ENCODE measurements at regions not wholly inside any gene's neighbourhood (a gene's known extent, or its start where the extent isn't known, plus 50 kb on each side); places are given as distances from the start of the nearest gene placed in this dataset.

- Histone ChIP-seq H2BK5ac (ENCODE audit: low read length) (no peak overlapping the region), H2BK12ac (ENCODE audit: low read length) (no peak overlapping the region), H3K9me3 (replicated peaks in 1 of 2; ENCODE audit: control insufficient read depth in 2 of 2, insufficient read depth in 1 of 2, low read depth in 1 of 2, low read length in 2 of 2) (no peaks in the 10 kb centered on the region), H3K23ac (ENCODE audit: low read depth, low read length, poor library complexity) (no peak overlapping the region), H3K18ac (ENCODE audit: low read length) (no peak overlapping the region), H3K36me3 (replicated peaks in 1 of 2; ENCODE audit: control insufficient read depth in 2 of 2, insufficient read depth in 2 of 2, low read length in 2 of 2) (no peaks in the 10 kb centered on the region), H3K4me3 (ENCODE audit: low read length in 2 of 2) (no peak overlapping the region), H3K4ac (ENCODE audit: low read length) (no peak overlapping the region), H2BK15ac (ENCODE audit: low read length) (no peak overlapping the region), H3K14ac (ENCODE audit: low read length) (no peak overlapping the region), H2BK120ac (ENCODE audit: low read depth, low read length) (no peak overlapping the region), H4K8ac (ENCODE audit: low read depth, low read length) (no peak overlapping the region), H3K27ac (replicated peaks; ENCODE audit: low read length) (no peak overlapping the region), H2AFZ (ENCODE audit: low read length) (no peak overlapping the region), H2AK5ac (ENCODE audit: low read depth, low read length) (no peak overlapping the region), H4K91ac (ENCODE audit: low read depth, low read length, poor library complexity) (no peak overlapping the region), H3K9ac (ENCODE audit: low read depth, low read length, poor library complexity) (no peak overlapping the region), H3K4me2 (ENCODE audit: insufficient read depth, low read length, poor library complexity, severe bottlenecking) (no peak overlapping the region), H3K79me1 (ENCODE audit: low read depth, low read length) (no peaks in the 10 kb centered on the region), H3K27me3 (ENCODE audit: control insufficient read depth in 3 of 3, insufficient read depth in 3 of 3, low read depth in 1 of 3, low read length in 3 of 3) (no peaks in the 10 kb centered on the region), H3K4me1 (ENCODE audit: control insufficient read depth in 2 of 2, insufficient read depth in 1 of 2, low read depth in 1 of 2, low read length in 2 of 2) (peaks cover 0 to 3% of the 10 kb centered on the region in 2 donors)
- no peak for DNase-seq (ENCODE audit: low spot score)
- WGBS, 2 donors (ENCODE audit: extremely low coverage in 2 of 2, insufficient read length in 2 of 2, insufficient replicate concordance in 1 of 2), result no CpG with 5 or more reads among the region's 4 CpGs
Observed at GRCh38 chr9:120210274-120210673, 369.7 kb downstream of the CDK5RAP2 start.

DNA sequence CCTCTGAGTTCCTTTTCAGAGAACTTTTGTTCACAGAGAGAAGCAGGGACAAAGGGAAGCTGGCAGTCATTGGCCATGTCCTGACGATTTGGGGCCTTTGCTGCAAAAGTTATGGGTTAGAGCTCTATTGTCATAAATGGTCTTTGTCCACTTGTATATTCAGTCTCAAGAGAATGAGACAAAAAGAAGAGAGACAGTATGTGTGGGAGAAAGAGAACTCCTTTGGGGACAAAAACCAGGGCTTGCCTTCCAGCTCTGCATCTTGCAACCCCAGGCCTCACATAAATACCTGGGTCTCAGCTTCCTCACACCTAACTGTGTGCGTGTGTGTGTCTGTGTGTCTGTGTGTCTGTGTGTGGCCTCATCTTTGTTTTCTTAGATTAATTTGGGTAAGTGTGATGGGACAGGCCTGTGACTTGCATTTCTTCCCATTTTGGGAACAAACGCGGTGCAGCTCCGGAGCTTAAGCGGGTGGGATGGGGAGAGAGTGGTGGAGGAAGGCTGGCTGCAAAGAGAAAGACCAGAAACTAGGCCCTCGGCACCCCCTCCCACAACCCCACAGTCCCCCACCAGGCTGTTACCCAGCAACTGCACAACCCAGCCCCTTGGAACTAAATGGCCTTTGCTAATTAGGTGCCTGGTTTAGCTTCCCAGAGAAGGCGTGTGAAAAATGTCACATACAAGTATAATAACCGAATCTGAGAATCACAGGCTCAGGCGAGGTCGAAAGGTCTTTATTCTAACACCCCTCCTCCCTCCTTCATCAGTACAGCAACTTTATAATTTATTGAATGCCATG is 376.9 kb downstream of the CDK5RAP2 start:
- Histone ChIP-seq H3K4me2 (ENCODE audit: insufficient read depth, low read length, poor library complexity, severe bottlenecking) (peak overlapping the region; percentile 43), H3K4me3 (ENCODE audit: low read length in 2 of 2) (no peak overlapping the region), H2BK12ac (ENCODE audit: low read length) (no peak overlapping the region), H2BK5ac (ENCODE audit: low read length) (no peak overlapping the region), H3K23ac (ENCODE audit: low read depth, low read length, poor library complexity) (no peak overlapping the region), H3K9ac (ENCODE audit: low read depth, low read length, poor library complexity) (no peak overlapping the region), H4K8ac (ENCODE audit: low read depth, low read length) (no peak overlapping the region), H3K9me3 (replicated peaks in 1 of 2; ENCODE audit: control insufficient read depth in 2 of 2, insufficient read depth in 1 of 2, low read depth in 1 of 2, low read length in 2 of 2) (no peaks in the 10 kb centered on the region), H4K91ac (ENCODE audit: low read depth, low read length, poor library complexity) (peak overlapping the region; percentile 46), H2BK120ac (ENCODE audit: low read depth, low read length) (no peak overlapping the region), H3K14ac (ENCODE audit: low read length) (no peak overlapping the region), H3K36me3 (replicated peaks in 1 of 2; ENCODE audit: control insufficient read depth in 2 of 2, insufficient read depth in 2 of 2, low read length in 2 of 2) (no peaks in the 10 kb centered on the region), H3K27ac (replicated peaks; ENCODE audit: low read length) (peak overlapping the region; percentile 83), H3K4ac (ENCODE audit: low read length) (no peak overlapping the region), H2AK5ac (ENCODE audit: low read depth, low read length) (no peak overlapping the region), H3K18ac (ENCODE audit: low read length) (peak overlapping the region; percentile 79), H2AFZ (ENCODE audit: low read length) (no peak overlapping the region), H3K4me1 (ENCODE audit: control insufficient read depth in 2 of 2, insufficient read depth in 1 of 2, low read depth in 1 of 2, low read length in 2 of 2) (peaks cover 0 to 15% of the 10 kb centered on the region in 2 donors), H3K27me3 (ENCODE audit: control insufficient read depth in 3 of 3, insufficient read depth in 3 of 3, low read depth in 1 of 3, low read length in 3 of 3) (no peaks in the 10 kb centered on the region), H2BK15ac (ENCODE audit: low read length) (no peak overlapping the region), H3K79me1 (ENCODE audit: low read depth, low read length) (no peaks in the 10 kb centered on the region)
- WGBS, 2 donors (ENCODE audit: extremely low coverage in 2 of 2, insufficient read length in 2 of 2, insufficient replicate concordance in 1 of 2), result no CpG with 5 or more reads among the region's 11 CpGs
- DNase-seq (ENCODE audit: low spot score), result no peak

GRCh38 chr9:120198027-120198426 is 381.9 kb downstream of the CDK5RAP2 start:
- no peak overlapping the region for H3K23ac ChIP-seq (ENCODE audit: low read depth, low read length, poor library complexity)
- no peak overlapping the region for H2AK5ac ChIP-seq (ENCODE audit: low read depth, low read length)
- H3K79me1 ChIP-seq (ENCODE audit: low read depth, low read length), result no peaks in the 10 kb centered on the region
- DNase-seq (ENCODE audit: low spot score), result no peak
- no peak overlapping the region for H3K4ac ChIP-seq (ENCODE audit: low read length)
- H3K9me3 ChIP-seq (replicated peaks in 1 of 2; ENCODE audit: control insufficient read depth in 2 of 2, insufficient read depth in 1 of 2, low read depth in 1 of 2, low read length in 2 of 2), result no peaks in the 10 kb centered on the region
- H3K18ac ChIP-seq (ENCODE audit: low read length), result no peak overlapping the region
- H2BK12ac ChIP-seq (ENCODE audit: low read length), result no peak overlapping the region
- no peak overlapping the region for H2BK120ac ChIP-seq (ENCODE audit: low read depth, low read length)
- H3K4me3 ChIP-seq (ENCODE audit: low read length in 2 of 2), result no peak overlapping the region
- H3K14ac ChIP-seq (ENCODE audit: low read length), result no peak overlapping the region
- no peak overlapping the region for H3K9ac ChIP-seq (ENCODE audit: low read depth, low read length, poor library complexity)
- no peak overlapping the region for H2BK15ac ChIP-seq (ENCODE audit: low read length)
- no peak overlapping the region for H3K4me2 ChIP-seq (ENCODE audit: insufficient read depth, low read length, poor library complexity, severe bottlenecking)
- no peak overlapping the region for H4K91ac ChIP-seq (ENCODE audit: low read depth, low read length, poor library complexity)
- no peak overlapping the region for H2BK5ac ChIP-seq (ENCODE audit: low read length)
- no peaks in the 10 kb centered on the region for H3K27me3 ChIP-seq (ENCODE audit: control insufficient read depth in 3 of 3, insufficient read depth in 3 of 3, low read depth in 1 of 3, low read length in 3 of 3)
- no peak overlapping the region for H4K8ac ChIP-seq (ENCODE audit: low read depth, low read length)
- H2AFZ ChIP-seq (ENCODE audit: low read length), result no peak overlapping the region
- H3K36me3 ChIP-seq (replicated peaks in 1 of 2; ENCODE audit: control insufficient read depth in 2 of 2, insufficient read depth in 2 of 2, low read length in 2 of 2), result no peaks in the 10 kb centered on the region
- H3K4me1 ChIP-seq (ENCODE audit: control insufficient read depth in 2 of 2, insufficient read depth in 1 of 2, low read depth in 1 of 2, low read length in 2 of 2), result peaks cover 0 to 7% of the 10 kb centered on the region in 2 donors
- WGBS, 2 donors (ENCODE audit: extremely low coverage in 2 of 2, insufficient read length in 2 of 2, insufficient replicate concordance in 1 of 2), result no CpG with 5 or more reads among the region's 3 CpGs
- no peak overlapping the region for H3K27ac ChIP-seq (replicated peaks; ENCODE audit: low read length)

GRCh38 chr9:120197605-120198004 is 382.4 kb downstream of the CDK5RAP2 start:
- Histone ChIP-seq H3K4me3 (ENCODE audit: low read length in 2 of 2) (no peak overlapping the region), H3K4ac (ENCODE audit: low read length) (no peak overlapping the region), H3K9ac (ENCODE audit: low read depth, low read length, poor library complexity) (no peak overlapping the region), H3K36me3 (replicated peaks in 1 of 2; ENCODE audit: control insufficient read depth in 2 of 2, insufficient read depth in 2 of 2, low read length in 2 of 2) (no peaks in the 10 kb centered on the region), H2AK5ac (ENCODE audit: low read depth, low read length) (no peak overlapping the region), H3K14ac (ENCODE audit: low read length) (no peak overlapping the region), H2BK5ac (ENCODE audit: low read length) (no peak overlapping the region), H3K27ac (replicated peaks; ENCODE audit: low read length) (no peak overlapping the region), H3K27me3 (ENCODE audit: control insufficient read depth in 3 of 3, insufficient read depth in 3 of 3, low read depth in 1 of 3, low read length in 3 of 3) (no peaks in the 10 kb centered on the region), H2AFZ (ENCODE audit: low read length) (no peak overlapping the region), H3K4me2 (ENCODE audit: insufficient read depth, low read length, poor library complexity, severe bottlenecking) (no peak overlapping the region), H3K9me3 (replicated peaks in 1 of 2; ENCODE audit: control insufficient read depth in 2 of 2, insufficient read depth in 1 of 2, low read depth in 1 of 2, low read length in 2 of 2) (no peaks in the 10 kb centered on the region), H3K23ac (ENCODE audit: low read depth, low read length, poor library complexity) (no peak overlapping the region), H4K91ac (ENCODE audit: low read depth, low read length, poor library complexity) (no peak overlapping the region), H4K8ac (ENCODE audit: low read depth, low read length) (no peak overlapping the region), H3K79me1 (ENCODE audit: low read depth, low read length) (no peaks in the 10 kb centered on the region), H2BK120ac (ENCODE audit: low read depth, low read length) (no peak overlapping the region), H3K18ac (ENCODE audit: low read length) (peak overlapping the region; percentile 16), H3K4me1 (ENCODE audit: control insufficient read depth in 2 of 2, insufficient read depth in 1 of 2, low read depth in 1 of 2, low read length in 2 of 2) (peaks cover 0 to 4% of the 10 kb centered on the region in 2 donors), H2BK15ac (ENCODE audit: low read length) (no peak overlapping the region), H2BK12ac (ENCODE audit: low read length) (no peak overlapping the region)
- DNase-seq (ENCODE audit: low spot score), result no peak
- no CpG with 5 or more reads among the region's 12 CpGs for WGBS, 2 donors (ENCODE audit: extremely low coverage in 2 of 2, insufficient read length in 2 of 2, insufficient replicate concordance in 1 of 2)

All from neuronal stem cell (in vitro differentiated cells).